GM12878 (cell line): ENCODE measurements at regions not wholly inside any gene's neighbourhood (a gene's known extent, or its start where the extent isn't known, plus 50 kb on each side); places are given as distances from the start of the nearest gene placed in this dataset.

ENCODE experiments used
- BHLHE40 ChIP-seq, 2 experiments: fragments of 450-650 bp in 1 of 2; IDR thresholded peaks; 2 replicates each; pipeline ENCODE4 v1.6.1; 2011 to 2017; ENCODE audit warnings: low read depth in 2 of 2, borderline replicate concordance in 1 of 2, improper control_type of control experiment in 1 of 2, low read length in 1 of 2, mild to moderate bottlenecking in 1 of 2
- ETV6 ChIP-seq, 2 experiments: fragments of 450-650 bp in 1 of 2; IDR thresholded peaks in 1 of 2; conservative IDR thresholded peaks in 1 of 2; 2 replicates each; pipeline ENCODE4 v1.6.1; 2014; ENCODE audit warnings: antibody characterized with exemption in 1 of 2, borderline replicate concordance in 1 of 2, low read depth in 1 of 2, mild to moderate bottlenecking in 1 of 2, moderate library complexity in 1 of 2
- NFIC ChIP-seq: IDR thresholded peaks from 2 replicates; pipeline ENCODE4 v1.6.1; 2012; ENCODE audit warnings: low read depth, mild to moderate bottlenecking, inconsistent platforms, low read length, moderate library complexity
- STAT3 ChIP-seq: IDR thresholded peaks from 2 replicates; pipeline ENCODE4 v1.6.1; 2011; ENCODE audit warnings: low read depth, low read length, improper control_type of control experiment
- TF ChIP-seq, protein P1 (sequence below): fragments of 450-650 bp; IDR thresholded peaks from 2 replicates; pipeline ENCODE4 v1.6.1; 2017; ENCODE audit warnings: mild to moderate bottlenecking, low read depth, inconsistent platforms; ENCODE audit not compliant: poor library complexity, severe bottlenecking
- TF ChIP-seq, protein P2 (sequence below): fragments of 450-650 bp; IDR thresholded peaks from 2 replicates; pipeline ENCODE4 v1.6.1; 2017; ENCODE audit warnings: antibody characterized with exemption, mild to moderate bottlenecking, moderate library complexity
- TF ChIP-seq, protein P3 (sequence below), 3 experiments: IDR thresholded peaks in 2 of 3; conservative IDR thresholded peaks in 1 of 3; 2 replicates each; pipeline ENCODE4 v1.5.1; 2011; ENCODE audit warnings: low read depth in 3 of 3, low read length in 3 of 3, mild to moderate bottlenecking in 3 of 3, control low read depth in 2 of 3, moderate library complexity in 2 of 3, inconsistent platforms in 1 of 3, mixed read lengths in 1 of 3; ENCODE audit not compliant: control insufficient read depth in 2 of 3, insufficient read depth in 1 of 3; ENCODE audit errors: extremely low read depth in 1 of 3

- TF ChIP-seq STAT3 (no peak), BHLHE40 (IDR thresholded peaks at IDR 0.05; ENCODE audit: borderline replicate concordance in 1 of 2, low read depth in 2 of 2, low read length in 1 of 2) (no peak), NFIC (no peak), ETV6 (conservative IDR thresholded peaks at IDR 0.05 in 1 of 2, IDR thresholded peaks at IDR 0.05 in 1 of 2; ENCODE audit: borderline replicate concordance in 1 of 2, low read depth in 1 of 2) (no peak)
- TF ChIP-seq, protein P1, sequence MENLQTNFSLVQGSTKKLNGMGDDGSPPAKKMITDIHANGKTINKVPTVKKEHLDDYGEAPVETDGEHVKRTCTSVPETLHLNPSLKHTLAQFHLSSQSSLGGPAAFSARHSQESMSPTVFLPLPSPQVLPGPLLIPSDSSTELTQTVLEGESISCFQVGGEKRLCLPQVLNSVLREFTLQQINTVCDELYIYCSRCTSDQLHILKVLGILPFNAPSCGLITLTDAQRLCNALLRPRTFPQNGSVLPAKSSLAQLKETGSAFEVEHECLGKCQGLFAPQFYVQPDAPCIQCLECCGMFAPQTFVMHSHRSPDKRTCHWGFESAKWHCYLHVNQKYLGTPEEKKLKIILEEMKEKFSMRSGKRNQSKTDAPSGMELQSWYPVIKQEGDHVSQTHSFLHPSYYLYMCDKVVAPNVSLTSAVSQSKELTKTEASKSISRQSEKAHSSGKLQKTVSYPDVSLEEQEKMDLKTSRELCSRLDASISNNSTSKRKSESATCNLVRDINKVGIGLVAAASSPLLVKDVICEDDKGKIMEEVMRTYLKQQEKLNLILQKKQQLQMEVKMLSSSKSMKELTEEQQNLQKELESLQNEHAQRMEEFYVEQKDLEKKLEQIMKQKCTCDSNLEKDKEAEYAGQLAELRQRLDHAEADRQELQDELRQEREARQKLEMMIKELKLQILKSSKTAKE: no peak
- TF ChIP-seq, protein P2, sequence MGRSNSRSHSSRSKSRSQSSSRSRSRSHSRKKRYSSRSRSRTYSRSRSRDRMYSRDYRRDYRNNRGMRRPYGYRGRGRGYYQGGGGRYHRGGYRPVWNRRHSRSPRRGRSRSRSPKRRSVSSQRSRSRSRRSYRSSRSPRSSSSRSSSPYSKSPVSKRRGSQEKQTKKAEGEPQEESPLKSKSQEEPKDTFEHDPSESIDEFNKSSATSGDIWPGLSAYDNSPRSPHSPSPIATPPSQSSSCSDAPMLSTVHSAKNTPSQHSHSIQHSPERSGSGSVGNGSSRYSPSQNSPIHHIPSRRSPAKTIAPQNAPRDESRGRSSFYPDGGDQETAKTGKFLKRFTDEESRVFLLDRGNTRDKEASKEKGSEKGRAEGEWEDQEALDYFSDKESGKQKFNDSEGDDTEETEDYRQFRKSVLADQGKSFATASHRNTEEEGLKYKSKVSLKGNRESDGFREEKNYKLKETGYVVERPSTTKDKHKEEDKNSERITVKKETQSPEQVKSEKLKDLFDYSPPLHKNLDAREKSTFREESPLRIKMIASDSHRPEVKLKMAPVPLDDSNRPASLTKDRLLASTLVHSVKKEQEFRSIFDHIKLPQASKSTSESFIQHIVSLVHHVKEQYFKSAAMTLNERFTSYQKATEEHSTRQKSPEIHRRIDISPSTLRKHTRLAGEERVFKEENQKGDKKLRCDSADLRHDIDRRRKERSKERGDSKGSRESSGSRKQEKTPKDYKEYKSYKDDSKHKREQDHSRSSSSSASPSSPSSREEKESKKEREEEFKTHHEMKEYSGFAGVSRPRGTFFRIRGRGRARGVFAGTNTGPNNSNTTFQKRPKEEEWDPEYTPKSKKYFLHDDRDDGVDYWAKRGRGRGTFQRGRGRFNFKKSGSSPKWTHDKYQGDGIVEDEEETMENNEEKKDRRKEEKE: no peak
- TF ChIP-seq, protein P3, sequence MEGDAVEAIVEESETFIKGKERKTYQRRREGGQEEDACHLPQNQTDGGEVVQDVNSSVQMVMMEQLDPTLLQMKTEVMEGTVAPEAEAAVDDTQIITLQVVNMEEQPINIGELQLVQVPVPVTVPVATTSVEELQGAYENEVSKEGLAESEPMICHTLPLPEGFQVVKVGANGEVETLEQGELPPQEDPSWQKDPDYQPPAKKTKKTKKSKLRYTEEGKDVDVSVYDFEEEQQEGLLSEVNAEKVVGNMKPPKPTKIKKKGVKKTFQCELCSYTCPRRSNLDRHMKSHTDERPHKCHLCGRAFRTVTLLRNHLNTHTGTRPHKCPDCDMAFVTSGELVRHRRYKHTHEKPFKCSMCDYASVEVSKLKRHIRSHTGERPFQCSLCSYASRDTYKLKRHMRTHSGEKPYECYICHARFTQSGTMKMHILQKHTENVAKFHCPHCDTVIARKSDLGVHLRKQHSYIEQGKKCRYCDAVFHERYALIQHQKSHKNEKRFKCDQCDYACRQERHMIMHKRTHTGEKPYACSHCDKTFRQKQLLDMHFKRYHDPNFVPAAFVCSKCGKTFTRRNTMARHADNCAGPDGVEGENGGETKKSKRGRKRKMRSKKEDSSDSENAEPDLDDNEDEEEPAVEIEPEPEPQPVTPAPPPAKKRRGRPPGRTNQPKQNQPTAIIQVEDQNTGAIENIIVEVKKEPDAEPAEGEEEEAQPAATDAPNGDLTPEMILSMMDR (IDR thresholded peaks at IDR 0.05 in 2 of 3, conservative IDR thresholded peaks at IDR 0.05 in 1 of 3; ENCODE audit: control insufficient read depth in 2 of 3, extremely low read depth in 1 of 3, insufficient read depth in 1 of 3, low read depth in 3 of 3, low read length in 3 of 3): no peak
These were observed 171.5 kb upstream of the LINGO1 start for GRCh38 chr15:77804210-77804609.
